IMR-90 (cell line): ENCODE measurements at regions not wholly inside any gene's neighbourhood (a gene's known extent, or its start where the extent isn't known, plus 50 kb on each side); places are given as distances from the start of the nearest gene placed in this dataset.
A peak's percentile ranks its signal among the peaks of the same experiment; 100 is the strongest.

ENCODE experiments used
- ATAC-seq: fragments of 200-7000 bp; cut with Tn5 transposase; 2 replicates; pipeline ENCODE4 v1.9.1; 2020; ENCODE audit warnings: low read depth, mild to moderate bottlenecking, moderate library complexity
- BruUV-seq: library from RNA; stranded (reverse); fragments of 400-500 nt; replicated peaks from 2 replicates; lab custom pipeline; 2021; lab: Mats Ljungman, UMichigan
- CTCF ChIA-PET: fragments of 300-600 bp; formaldehyde crosslinking; extraction: SDS; loops from one replicate; lab custom pipeline; 2021; ENCODE audit warnings: antibody characterized with exemption; lab: Yijun Ruan, JAX
- POLR2A ChIA-PET: fragments of 300-600 bp; sonication (Branson Sonifier 250); formaldehyde crosslinking; loops from one replicate; lab custom pipeline; 2022; ENCODE audit warnings: antibody characterized with exemption; ENCODE audit not compliant: unreplicated experiment; lab: Charles Lee
- DNase-seq: peaks from one replicate; pipeline ENCODE4 v3.0.0; 2013
- H2AFZ ChIP-seq: replicated peaks from 2 replicates; pipeline ENCODE3; 2013; ENCODE audit warnings: low read length, mild to moderate bottlenecking; ENCODE audit not compliant: poor library complexity
- H2AK5ac ChIP-seq: 2 replicates; pipeline ENCODE4 v1.6.1; 2013; ENCODE audit warnings: low read depth, low read length, inconsistent platforms
- H2AK9ac ChIP-seq: replicated peaks from 2 replicates; pipeline ENCODE3; 2013; ENCODE audit warnings: mild to moderate bottlenecking, low read depth, low read length, moderate library complexity; ENCODE audit not compliant: poor library complexity
- H2BK120ac ChIP-seq: 2 replicates; pipeline ENCODE4 v1.6.1; 2013; ENCODE audit warnings: low read depth, low read length, inconsistent platforms
- H2BK15ac ChIP-seq: 3 replicates; pipeline ENCODE4 v1.6.1; 2013; ENCODE audit warnings: low read depth, low read length, inconsistent platforms
- H2BK20ac ChIP-seq: 2 replicates; pipeline ENCODE4 v1.6.1; 2013; ENCODE audit warnings: low read depth, mild to moderate bottlenecking, inconsistent platforms, low read length, moderate library complexity
- H2BK5ac ChIP-seq: 2 replicates; pipeline ENCODE4 v1.6.1; 2013; ENCODE audit warnings: mild to moderate bottlenecking, low read depth, low read length, inconsistent platforms; ENCODE audit not compliant: poor library complexity, severe bottlenecking
- H3K14ac ChIP-seq: replicated peaks from 2 replicates; pipeline ENCODE4 v1.6.1; 2013; ENCODE audit warnings: low read depth, low read length, inconsistent platforms
- H3K18ac ChIP-seq: 2 replicates; pipeline ENCODE4 v1.6.1; 2013; ENCODE audit warnings: low read depth, low read length, control low read depth
- H3K23ac ChIP-seq: 2 replicates; pipeline ENCODE4 v1.6.1; 2013; ENCODE audit warnings: low read depth, low read length, inconsistent platforms
- H3K27ac ChIP-seq: 2 replicates; pipeline ENCODE4 v1.5.1; 2013; ENCODE audit warnings: mild to moderate bottlenecking, control low read depth, low read length; ENCODE audit not compliant: insufficient read depth
- H3K27me3 ChIP-seq: 2 replicates; pipeline ENCODE4 v1.6.1; 2013; ENCODE audit warnings: low read length; ENCODE audit not compliant: control insufficient read depth, insufficient read depth
- H3K36me3 ChIP-seq: 2 replicates; pipeline ENCODE4 v1.6.1; 2013; ENCODE audit warnings: low read length, mixed read lengths; ENCODE audit not compliant: control insufficient read depth, insufficient read depth
- H3K4ac ChIP-seq: 2 replicates; pipeline ENCODE4 v1.6.1; 2013; ENCODE audit warnings: low read depth, low read length, inconsistent platforms
- H3K4me1 ChIP-seq: 2 replicates; pipeline ENCODE4 v1.6.1; 2013; ENCODE audit warnings: low read length, mixed read lengths; ENCODE audit not compliant: control insufficient read depth, insufficient read depth
- H3K4me2 ChIP-seq: 2 replicates; pipeline ENCODE4 v1.6.1; 2013; ENCODE audit warnings: low read depth, mild to moderate bottlenecking, control low read depth, low read length, moderate library complexity
- H3K4me3 ChIP-seq: 2 replicates; pipeline ENCODE4 v1.5.1; 2013; ENCODE audit warnings: low read depth, mild to moderate bottlenecking, control low read depth, low read length, moderate library complexity; ENCODE audit not compliant: insufficient read depth
- H3K56ac ChIP-seq: 2 replicates; pipeline ENCODE4 v1.6.1; 2013; ENCODE audit warnings: low read length, inconsistent platforms; ENCODE audit not compliant: insufficient read depth; ENCODE audit errors: extremely low read depth
- H3K79me1 ChIP-seq, 2 experiments: 2 replicates each; pipeline ENCODE4 v1.6.1; 2013; ENCODE audit warnings: low read length in 2 of 2, inconsistent platforms in 1 of 2, low read depth in 1 of 2
- H3K9ac ChIP-seq: 2 replicates; pipeline ENCODE4 v1.6.1; 2013; ENCODE audit warnings: low read depth, low read length, control low read depth
- H3K9me1 ChIP-seq: 2 replicates; pipeline ENCODE4 v1.6.1; 2013; ENCODE audit warnings: low read length, inconsistent platforms; ENCODE audit not compliant: insufficient read depth
- H3K9me3 ChIP-seq: 2 replicates; pipeline ENCODE4 v1.6.1; 2013; ENCODE audit warnings: low read length; ENCODE audit not compliant: control insufficient read depth, insufficient read depth
- H4K20me1 ChIP-seq: 2 replicates; pipeline ENCODE4 v1.6.1; 2013; ENCODE audit warnings: low read length, inconsistent platforms; ENCODE audit not compliant: insufficient read depth
- H4K5ac ChIP-seq: 2 replicates; pipeline ENCODE4 v1.6.1; 2013; ENCODE audit warnings: mild to moderate bottlenecking, low read depth, low read length, control low read depth
- H4K8ac ChIP-seq, 2 experiments: 2 replicates each; pipeline ENCODE4 v1.6.1; 2013; ENCODE audit warnings: low read depth in 2 of 2, low read length in 2 of 2, control low read depth in 1 of 2, inconsistent platforms in 1 of 2
- H4K91ac ChIP-seq: 2 replicates; pipeline ENCODE4 v1.6.1; 2013; ENCODE audit warnings: low read depth, low read length, inconsistent platforms; ENCODE audit not compliant: insufficient read depth
- MAFK ChIP-seq: IDR thresholded peaks from 2 replicates; pipeline ENCODE4 v1.6.1; 2012; ENCODE audit warnings: low read depth, low read length, improper control_type of control experiment
- MAZ ChIP-seq: IDR thresholded peaks from 2 replicates; pipeline ENCODE4 v1.6.1; 2012; ENCODE audit warnings: low read depth, mild to moderate bottlenecking, low read length, improper control_type of control experiment, moderate library complexity, borderline replicate concordance
- MXI1 ChIP-seq: IDR thresholded peaks from 2 replicates; pipeline ENCODE4 v1.6.1; 2012; ENCODE audit warnings: low read depth, mild to moderate bottlenecking, low read length, moderate library complexity, borderline replicate concordance
- RFX5 ChIP-seq: IDR thresholded peaks from 2 replicates; pipeline ENCODE4 v1.8.0; 2012; ENCODE audit warnings: low read depth, mild to moderate bottlenecking, low read length, moderate library complexity
- WGBS, 2 experiments: methylation state at CpG; one replicate each; pipeline versions ENCODE4 v1.1.5 to v1.1.7; 2013; ENCODE audit warnings: missing lambda C conversion rate in 2 of 2; ENCODE audit not compliant: insufficient read length in 1 of 2; ENCODE audit errors: extremely low coverage in 2 of 2; 5-methylcytosine and 5-hydroxymethylcytosine counted together
- dilution Hi-C: fragments of 300-500 bp; cut with HindIII; formaldehyde crosslinking; loops from one replicate; pipeline ENCODE4 v1.14.3; 2018; ENCODE audit warnings: low sequenced_read_pairs; ENCODE audit not compliant: unreplicated experiment
- in situ Hi-C: fragments of 300-500 bp; cut with MboI; formaldehyde crosslinking; loops from 3 replicates; pipeline ENCODE4 v1.14.3; 2019; ENCODE audit warnings: low sequenced_read_pairs, inconsistent platforms, mixed read lengths
- intact Hi-C: fragments of 100-400 bp; cut with micrococcal nuclease; formaldehyde crosslinking; loops from 2 replicates; pipeline ENCODE4 v1.10.0; 2022

DNA sequence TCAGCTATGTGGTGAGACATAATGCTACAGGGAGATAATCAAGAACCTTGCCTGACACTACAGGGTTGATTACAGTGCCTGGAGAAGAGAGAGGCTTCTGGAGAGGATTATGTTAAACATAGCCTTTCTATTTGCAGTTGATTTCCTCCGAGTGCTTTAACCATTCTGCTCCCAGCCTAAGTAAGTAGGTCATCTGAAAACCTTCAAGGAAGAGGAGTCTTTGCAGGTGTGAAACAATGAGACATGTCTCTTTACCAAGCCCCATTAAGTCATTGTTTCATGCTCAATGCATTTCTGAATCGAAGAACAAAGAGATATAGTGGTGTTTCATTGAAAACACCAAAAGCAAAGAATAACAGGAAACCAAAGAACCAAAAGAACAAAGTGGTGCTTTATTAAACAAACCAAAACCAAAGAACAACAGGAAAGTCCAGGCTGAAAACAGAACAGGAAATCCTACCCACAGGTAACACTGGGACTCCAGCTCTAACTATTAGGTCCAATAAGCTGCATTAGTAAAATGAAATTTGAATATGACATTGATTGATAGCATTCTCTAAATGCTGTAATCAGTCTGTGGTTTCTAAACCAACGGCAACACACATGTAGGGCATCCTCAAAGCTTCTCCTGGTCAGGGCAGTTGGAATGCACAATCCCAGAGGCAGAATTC, 113.3 kb upstream of the SPATA31D4 start:
- dilution Hi-C loops (no loop called here), intact Hi-C loops (no loop called here)

More for the DNA sequence above, 113.3 kb upstream of the SPATA31D4 start:
- no TSS peak for BruUV-seq
- Histone ChIP-seq H4K8ac (no peak overlapping the region), H2BK5ac (no peak overlapping the region), H3K18ac (no peak overlapping the region), H3K4me3 (no peak overlapping the region), H2AFZ (no peak overlapping the region), H3K27ac (no peak overlapping the region), H3K36me3 (no peaks in the 10 kb centered on the region), H3K4ac (no peak overlapping the region), H3K14ac (peak overlapping the region; percentile 37; the same call in 1 of the 2 replicates), H3K4me1 (peaks cover 3% of the 10 kb centered on the region), H3K27me3 (no peaks in the 10 kb centered on the region), H3K23ac (no peak overlapping the region), H2BK15ac (no peak overlapping the region), H2AK9ac (no peak overlapping the region), H3K9me1 (peaks cover 3% of the 10 kb centered on the region; the same call in 1 of the 2 replicates), H2BK120ac (no peak overlapping the region), H3K79me1 (no peaks in the 10 kb centered on the region), H4K20me1 (no peaks in the 10 kb centered on the region), H3K4me2 (no peak overlapping the region), H3K9ac (no peak overlapping the region), H2BK20ac (no peak overlapping the region), H4K5ac (no peak overlapping the region), H4K91ac (no peak overlapping the region), H3K9me3 (no peaks in the 10 kb centered on the region), H3K56ac (no peak overlapping the region), H2AK5ac (no peak overlapping the region)
- ChIA-PET CTCF (no interaction called here), POLR2A (no interaction called here)
- ATAC-seq (no peak), DNase-seq (no peak)
- no CpG with 5 or more reads among the region's 3 CpGs for WGBS, 2 experiments
- in situ Hi-C loops, result no loop called here
- TF ChIP-seq MXI1 (no peak), MAZ (no peak), RFX5 (no peak), MAFK (no peak)
